ENCODE measurements at regions not wholly inside any gene's neighbourhood (a gene's known extent, or its start where the extent isn't known, plus 50 kb on each side); places are given as distances from the start of the nearest gene placed in this dataset.

DNA sequence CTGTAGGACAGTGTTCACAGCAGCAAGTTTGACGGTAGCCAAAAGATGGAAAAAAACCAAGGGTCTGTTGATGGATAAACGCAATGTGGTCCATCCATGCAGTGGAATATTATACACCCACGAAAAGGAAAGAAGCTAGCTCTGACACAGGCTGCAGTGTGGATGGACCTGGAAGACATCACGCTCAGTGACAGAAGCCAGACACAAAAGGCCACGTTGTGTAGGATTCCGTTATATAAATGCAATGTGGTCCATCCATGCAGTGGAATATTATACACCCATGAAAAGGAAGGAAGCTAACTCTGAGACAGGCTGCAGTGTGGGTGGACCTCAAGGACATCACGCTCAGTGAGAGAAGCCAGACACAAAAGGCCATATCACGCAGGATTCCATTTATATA is 105.5 kb upstream of the SHOX start:
- ATAC-seq (no peak), DNase-seq (ENCODE audit: low read depth, low spot score) (no peak)
- Histone ChIP-seq H3K4me2 (ENCODE audit: low read length) (no peak overlapping the region), H3K4me3 (replicated peaks in 1 of 2; ENCODE audit: low read depth in 1 of 2, low read length in 2 of 2) (no peak overlapping the region), H3K27ac (ENCODE audit: low read depth, low read length) (no peak overlapping the region), H3K79me2 (ENCODE audit: insufficient read depth, low read length) (no peaks in the 10 kb centered on the region), H3K27me3 (ENCODE audit: insufficient read depth, low read length) (no peaks in the 10 kb centered on the region), H3K36me3 (ENCODE audit: control insufficient read depth in 1 of 2, insufficient read depth in 2 of 2, low read length in 2 of 2) (no peaks in the 10 kb centered on the region), H3K9ac (ENCODE audit: low read length) (no peak overlapping the region), H3K9me3 (ENCODE audit: control insufficient read depth in 1 of 2, insufficient read depth in 1 of 2, low read depth in 1 of 2, low read length in 2 of 2) (no peaks in the 10 kb centered on the region), H4K20me1 (ENCODE audit: insufficient read depth) (no peaks in the 10 kb centered on the region), H2AFZ (ENCODE audit: low read depth, low read length, poor library complexity, severe bottlenecking) (no peak overlapping the region), H3K9me2 (ENCODE audit: insufficient read depth) (no peaks in the 10 kb centered on the region), H3K4me1 (ENCODE audit: control insufficient read depth in 1 of 2, insufficient read depth in 2 of 2, low read length in 2 of 2) (no peaks in the 10 kb centered on the region)
- no TSS peak for BruUV-seq (replicated peaks)
- ChIA-PET POLR2A (no interaction called here), RAD21 (ENCODE audit: low non-redundant PET in 1 of 2, low total read pairs in 2 of 2, uncharacterized antibody in 2 of 2, unreplicated experiment in 2 of 2) (no interaction called here), CTCF (no interaction called here)
- TF ChIP-seq ZFX (IDR thresholded peaks at IDR 0.05) (no peak), SP1 (IDR thresholded peaks at IDR 0.05; ENCODE audit: low read depth) (no peak)
- TF ChIP-seq, protein P1, sequence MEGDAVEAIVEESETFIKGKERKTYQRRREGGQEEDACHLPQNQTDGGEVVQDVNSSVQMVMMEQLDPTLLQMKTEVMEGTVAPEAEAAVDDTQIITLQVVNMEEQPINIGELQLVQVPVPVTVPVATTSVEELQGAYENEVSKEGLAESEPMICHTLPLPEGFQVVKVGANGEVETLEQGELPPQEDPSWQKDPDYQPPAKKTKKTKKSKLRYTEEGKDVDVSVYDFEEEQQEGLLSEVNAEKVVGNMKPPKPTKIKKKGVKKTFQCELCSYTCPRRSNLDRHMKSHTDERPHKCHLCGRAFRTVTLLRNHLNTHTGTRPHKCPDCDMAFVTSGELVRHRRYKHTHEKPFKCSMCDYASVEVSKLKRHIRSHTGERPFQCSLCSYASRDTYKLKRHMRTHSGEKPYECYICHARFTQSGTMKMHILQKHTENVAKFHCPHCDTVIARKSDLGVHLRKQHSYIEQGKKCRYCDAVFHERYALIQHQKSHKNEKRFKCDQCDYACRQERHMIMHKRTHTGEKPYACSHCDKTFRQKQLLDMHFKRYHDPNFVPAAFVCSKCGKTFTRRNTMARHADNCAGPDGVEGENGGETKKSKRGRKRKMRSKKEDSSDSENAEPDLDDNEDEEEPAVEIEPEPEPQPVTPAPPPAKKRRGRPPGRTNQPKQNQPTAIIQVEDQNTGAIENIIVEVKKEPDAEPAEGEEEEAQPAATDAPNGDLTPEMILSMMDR (IDR thresholded peaks at IDR 0.05 in 2 of 3, conservative IDR thresholded peaks at IDR 0.05 in 1 of 3; ENCODE audit: borderline replicate concordance in 1 of 3, insufficient read depth in 1 of 3, low read depth in 2 of 3, low read length in 2 of 3), result no peak
- intact Hi-C loops (cut with micrococcal nuclease), result no loop called here

GRCh38 chrX:526295-527224 is 104.0 kb upstream of the SHOX start:
- H3K27me3 ChIP-seq (ENCODE audit: insufficient read depth, low read length), result no peaks in the 10 kb centered on the region
- ChIA-PET POLR2A (no interaction called here), CTCF (no interaction called here), RAD21 (ENCODE audit: low non-redundant PET in 1 of 2, low total read pairs in 2 of 2, uncharacterized antibody in 2 of 2, unreplicated experiment in 2 of 2) (no interaction called here)
- H2AFZ ChIP-seq (ENCODE audit: low read depth, low read length, poor library complexity, severe bottlenecking), result no peak overlapping the region
- no peaks in the 10 kb centered on the region for H3K79me2 ChIP-seq (ENCODE audit: insufficient read depth, low read length)
- no peak overlapping the region for H3K4me2 ChIP-seq (ENCODE audit: low read length)
- H3K9ac ChIP-seq (ENCODE audit: low read length), result no peak overlapping the region
- ATAC-seq (no peak), DNase-seq (ENCODE audit: low read depth, low spot score) (no peak)
- H3K4me3 ChIP-seq (replicated peaks in 1 of 2; ENCODE audit: low read depth in 1 of 2, low read length in 2 of 2), result no peak overlapping the region
- no peaks in the 10 kb centered on the region for H4K20me1 ChIP-seq (ENCODE audit: insufficient read depth)
- no peaks in the 10 kb centered on the region for H3K9me2 ChIP-seq (ENCODE audit: insufficient read depth)
- H3K9me3 ChIP-seq (ENCODE audit: control insufficient read depth in 1 of 2, insufficient read depth in 1 of 2, low read depth in 1 of 2, low read length in 2 of 2), result no peaks in the 10 kb centered on the region
- no peak overlapping the region for H3K27ac ChIP-seq (ENCODE audit: low read depth, low read length)
- no TSS peak for BruUV-seq (replicated peaks)
- H3K4me1 ChIP-seq (ENCODE audit: control insufficient read depth in 1 of 2, insufficient read depth in 2 of 2, low read length in 2 of 2), result no peaks in the 10 kb centered on the region
- intact Hi-C loops (cut with micrococcal nuclease), result no loop called here
- H3K36me3 ChIP-seq (ENCODE audit: control insufficient read depth in 1 of 2, insufficient read depth in 2 of 2, low read length in 2 of 2), result no peaks in the 10 kb centered on the region
- TF ChIP-seq, protein P1 (IDR thresholded peaks at IDR 0.05 in 2 of 3, conservative IDR thresholded peaks at IDR 0.05 in 1 of 3; ENCODE audit: borderline replicate concordance in 1 of 3, insufficient read depth in 1 of 3, low read depth in 2 of 3, low read length in 2 of 3), result no peak
- TF ChIP-seq EZH2phosphoT487 (IDR thresholded peaks at IDR 0.05; ENCODE audit: borderline replicate concordance), result no peak
- no peak for TF ChIP-seq JUND (IDR thresholded peaks at IDR 0.05)
- no peak for TF ChIP-seq RAD21 (IDR thresholded peaks at IDR 0.05; ENCODE audit: low read depth)
- TF ChIP-seq POLR2AphosphoS5 (IDR thresholded peaks at IDR 0.05; ENCODE audit: low read depth, low read length), result no peak
- TF ChIP-seq, protein P2, sequence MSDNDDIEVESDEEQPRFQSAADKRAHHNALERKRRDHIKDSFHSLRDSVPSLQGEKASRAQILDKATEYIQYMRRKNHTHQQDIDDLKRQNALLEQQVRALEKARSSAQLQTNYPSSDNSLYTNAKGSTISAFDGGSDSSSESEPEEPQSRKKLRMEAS (IDR thresholded peaks at IDR 0.05), result no peak
- TF ChIP-seq ZNF274 (IDR thresholded peaks at IDR 0.05; ENCODE audit: low read depth, low read length), result no peak
- no peak for TF ChIP-seq EGR1 (IDR thresholded peaks at IDR 0.05; ENCODE audit: low read depth)
- no peak for TF ChIP-seq CEBPB (IDR thresholded peaks at IDR 0.05; ENCODE audit: low read depth)
- TF ChIP-seq CBX3 (IDR thresholded peaks at IDR 0.05; ENCODE audit: low read depth), result no peak
- no peak for TF ChIP-seq SIN3A (IDR thresholded peaks at IDR 0.05; ENCODE audit: low read depth)
- no peak for TF ChIP-seq POLR2A (IDR thresholded peaks at IDR 0.05; ENCODE audit: borderline replicate concordance, extremely low read depth, insufficient read depth, insufficient read length)
- TF ChIP-seq ZFX (IDR thresholded peaks at IDR 0.05), result no peak
- TF ChIP-seq FOSL1 (IDR thresholded peaks at IDR 0.05; ENCODE audit: low read depth), result no peak
